DND-41 (cell line): ENCODE measurements at regions not wholly inside any gene's neighbourhood (a gene's known extent, or its start where the extent isn't known, plus 50 kb on each side); places are given as distances from the start of the nearest gene placed in this dataset.

Source experiments
- CTCF ChIP-seq: IDR thresholded peaks from 2 replicates; pipeline ENCODE4 v1.5.1; 2012; ENCODE audit warnings: borderline replicate concordance, low read length, moderate library complexity, mild to moderate bottlenecking; ENCODE audit not compliant: poor library complexity, severe bottlenecking; ENCODE audit errors: extremely low read depth
- EZH2 ChIP-seq: IDR thresholded peaks from 3 replicates; pipeline ENCODE4 v1.6.1; 2012; ENCODE audit warnings: borderline replicate concordance, low read depth, mild to moderate bottlenecking, moderate library complexity, low read length, inconsistent platforms; ENCODE audit not compliant: severe bottlenecking

DNA sequence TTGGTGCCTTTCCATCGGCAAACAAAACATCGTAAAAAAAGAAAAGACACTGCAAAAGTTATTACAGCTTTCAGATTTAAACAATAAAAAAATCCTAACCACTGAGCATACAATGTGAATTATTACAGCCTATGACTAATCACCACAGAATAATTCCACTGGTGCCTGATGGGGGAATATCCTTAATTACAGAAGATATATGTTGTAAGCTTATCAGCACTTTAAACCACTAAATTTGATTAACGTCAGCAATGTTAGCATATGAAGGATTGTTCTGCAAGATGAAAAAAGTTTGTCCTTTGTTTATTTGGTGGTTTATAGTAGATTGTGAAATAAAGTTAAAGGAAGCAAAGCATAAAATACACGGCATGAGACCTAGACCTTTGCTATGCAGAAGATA lies 210.2 kb upstream of the ADAMTS3 start:
- TF ChIP-seq CTCF = no peak
- TF ChIP-seq EZH2 = no peak
